Forelimb muscle (tissue), 1 donor: ENCODE measurements at regions not wholly inside any gene's neighbourhood (a gene's known extent, or its start where the extent isn't known, plus 50 kb on each side); places are given as distances from the start of the nearest gene placed in this dataset.

Source experiments
- DNase-seq: peaks from one replicate; pipeline ENCODE4 v3.0.0-alpha.2; 2013; ENCODE audit warnings: low read depth

- no peak for DNase-seq
Observed at GRCh38 chr6:87936065-87936464, 111.6 kb upstream of the SPACA1 start.

GRCh38 chr6:87935196-87935595, 112.4 kb upstream of the SPACA1 start:
- DNase-seq = no peak

DNA sequence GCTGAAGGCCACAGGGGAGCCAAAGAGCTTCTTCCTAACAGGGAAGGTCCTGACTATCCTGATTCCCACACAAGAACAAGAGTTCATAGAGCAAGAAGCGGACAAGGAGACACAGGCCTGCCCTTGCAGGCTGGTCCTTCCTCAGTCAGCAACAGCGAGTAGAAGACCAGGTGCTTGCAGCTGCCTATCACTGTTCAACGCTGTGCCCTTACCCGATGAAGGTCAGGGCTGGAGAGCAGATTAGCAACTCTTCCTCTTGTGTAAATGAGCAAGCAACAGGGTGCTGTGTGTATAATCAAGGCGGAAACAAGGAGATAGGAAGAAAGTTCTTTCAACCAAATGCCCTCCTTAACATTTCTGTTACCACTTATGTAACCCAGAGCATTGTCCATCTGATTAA, 115.3 kb upstream of the SPACA1 start:
- DNase-seq = no peak

- DNase-seq = peak; percentile 65
Observed at GRCh38 chr6:87929843-87930288, 117.8 kb upstream of the SPACA1 start.

- DNase-seq = no peak
Observed at GRCh38 chr6:87926687-87927086, 121.0 kb upstream of the SPACA1 start.

- DNase-seq = no peak
Observed at GRCh38 chr6:87926072-87926471, 121.6 kb upstream of the SPACA1 start.

GRCh38 chr6:87925373-87926060, 122.1 kb upstream of the SPACA1 start:
- no peak for DNase-seq

GRCh38 chr6:87923389-87924050, 124.1 kb upstream of the SPACA1 start:
- DNase-seq = no peak

DNA sequence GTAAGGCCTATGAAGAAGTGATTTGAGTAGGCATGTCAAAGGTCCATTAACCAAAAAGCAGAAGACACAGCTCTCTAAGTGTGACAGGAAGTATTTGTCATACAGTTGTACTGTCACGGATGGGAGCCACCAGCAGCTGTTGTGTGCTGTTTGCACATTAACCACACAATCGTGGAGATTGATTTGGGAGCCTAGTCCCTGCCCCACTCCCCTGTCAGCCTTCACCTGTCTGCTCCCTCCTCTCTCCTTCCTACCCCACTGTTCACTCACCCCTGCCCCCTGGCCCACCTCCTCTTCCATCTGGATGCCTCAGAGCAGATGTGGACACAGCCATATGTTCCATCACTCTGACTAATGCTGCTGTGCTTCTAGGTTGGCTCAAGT, 124.7 kb upstream of the SPACA1 start:
- no peak for DNase-seq

GRCh38 chr6:87922196-87922946, 125.3 kb upstream of the SPACA1 start:
- DNase-seq = no peak

GRCh38 chr6:87921034-87921433, 126.6 kb upstream of the SPACA1 start:
- no peak for DNase-seq

DNA sequence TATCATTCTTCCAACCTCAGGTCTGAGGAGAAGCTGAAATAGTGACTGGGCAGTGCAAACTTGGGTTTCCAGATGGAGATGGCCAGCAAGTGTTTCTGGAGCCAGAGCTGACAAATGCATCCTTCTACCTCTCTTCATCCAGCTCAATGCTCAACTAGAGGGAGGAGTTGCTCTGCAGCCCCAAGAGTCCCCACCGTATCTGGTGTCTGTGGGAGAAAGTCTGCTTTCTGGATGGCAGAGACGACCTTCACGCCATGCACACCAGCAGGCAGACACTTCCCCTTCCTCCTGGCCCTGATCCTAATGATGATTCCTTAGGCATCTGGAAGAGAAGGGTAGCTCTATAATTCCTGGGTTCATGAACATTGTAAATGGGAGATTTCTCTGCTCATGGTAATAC, 127.4 kb upstream of the SPACA1 start:
- DNase-seq = no peak

- DNase-seq = no peak
Observed at GRCh38 chr6:87919416-87919815, 128.2 kb upstream of the SPACA1 start.

- DNase-seq = no peak
Observed at GRCh38 chr6:87919001-87919400, 128.6 kb upstream of the SPACA1 start.

DNA sequence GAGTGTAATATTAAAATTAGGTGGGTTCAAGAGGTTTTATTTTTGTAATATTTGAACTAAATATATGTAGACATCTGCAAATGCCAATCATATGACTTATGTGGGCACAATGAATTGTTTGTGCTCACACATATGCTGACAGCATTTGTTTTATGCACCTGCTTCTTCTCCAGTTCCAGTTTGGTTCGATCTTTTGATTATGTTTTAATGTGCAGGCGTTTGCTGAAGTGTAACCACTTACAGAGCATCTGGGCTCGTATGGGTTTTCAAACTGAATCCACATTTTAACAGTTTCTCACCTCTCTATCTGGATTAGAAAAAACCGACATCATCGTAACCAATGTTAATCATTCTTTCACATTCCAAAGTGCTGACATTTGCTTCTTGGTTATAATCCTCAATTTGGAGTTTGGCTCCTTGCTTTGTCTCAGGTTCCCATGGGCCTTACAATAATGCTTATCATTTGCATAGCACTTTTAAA, 129.1 kb upstream of the SPACA1 start:
- DNase-seq = no peak

GRCh38 chr6:87917886-87918285, 129.8 kb upstream of the SPACA1 start:
- no peak for DNase-seq

- DNase-seq = no peak
Observed at GRCh38 chr6:87916446-87916845, 131.2 kb upstream of the SPACA1 start.

DNA sequence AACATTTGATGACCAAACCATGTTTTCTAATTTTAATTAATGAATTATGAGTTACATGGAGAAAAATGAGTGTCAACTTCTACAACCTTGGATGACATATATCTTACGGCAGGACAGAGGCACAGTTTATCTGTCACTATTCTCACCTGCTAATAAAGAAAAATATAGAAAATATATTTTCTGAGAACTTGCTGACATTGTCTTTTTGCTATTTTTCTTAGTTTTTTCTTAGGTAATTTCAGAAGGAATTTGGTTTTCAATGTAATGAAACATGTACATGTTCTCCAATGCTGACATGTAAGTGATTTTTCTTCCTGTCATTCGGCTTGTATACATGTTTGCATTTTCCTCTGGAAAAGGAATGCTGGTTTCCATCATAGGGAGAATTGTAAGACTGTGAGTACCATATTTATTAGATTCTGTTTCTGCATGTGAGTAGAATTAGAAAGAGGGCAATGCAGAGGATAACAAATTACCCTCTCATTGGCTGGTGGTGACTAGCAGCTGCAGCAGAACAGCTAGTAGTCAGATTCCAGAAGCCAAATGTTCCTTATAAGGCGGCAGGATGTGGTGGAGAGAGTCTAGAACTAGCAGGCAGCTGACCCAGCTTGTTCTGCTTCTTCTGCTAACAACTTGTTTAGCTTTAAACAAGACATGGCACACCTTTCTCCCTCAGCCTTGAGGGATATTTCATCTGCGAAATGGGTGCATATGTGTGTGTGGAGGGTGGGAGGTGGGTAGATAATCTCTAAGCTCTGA, 132.8 kb upstream of the SPACA1 start:
- DNase-seq = no peak

DNA sequence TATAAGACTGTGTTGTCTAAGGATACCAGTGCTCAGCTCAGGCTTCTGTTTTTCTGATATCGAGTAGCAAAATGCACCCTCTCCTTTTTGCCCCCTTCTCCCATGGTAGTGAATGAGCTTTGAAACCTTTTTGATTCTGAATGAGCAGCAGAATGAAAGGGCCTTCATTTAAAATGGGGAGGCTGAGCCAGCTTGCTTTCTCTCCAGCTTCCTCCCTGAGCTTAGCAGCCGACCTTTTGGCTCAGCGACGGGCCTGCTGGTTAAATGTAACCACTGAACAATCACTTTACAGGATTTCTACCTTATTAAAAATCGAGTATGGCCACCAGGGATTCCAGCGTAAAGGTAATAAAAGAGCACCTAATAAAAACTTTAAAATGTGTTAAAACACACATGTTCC, 133.7 kb upstream of the SPACA1 start:
- no peak for DNase-seq

- no peak for DNase-seq
Observed at GRCh38 chr6:87912102-87912501, 135.5 kb upstream of the SPACA1 start.

DNA sequence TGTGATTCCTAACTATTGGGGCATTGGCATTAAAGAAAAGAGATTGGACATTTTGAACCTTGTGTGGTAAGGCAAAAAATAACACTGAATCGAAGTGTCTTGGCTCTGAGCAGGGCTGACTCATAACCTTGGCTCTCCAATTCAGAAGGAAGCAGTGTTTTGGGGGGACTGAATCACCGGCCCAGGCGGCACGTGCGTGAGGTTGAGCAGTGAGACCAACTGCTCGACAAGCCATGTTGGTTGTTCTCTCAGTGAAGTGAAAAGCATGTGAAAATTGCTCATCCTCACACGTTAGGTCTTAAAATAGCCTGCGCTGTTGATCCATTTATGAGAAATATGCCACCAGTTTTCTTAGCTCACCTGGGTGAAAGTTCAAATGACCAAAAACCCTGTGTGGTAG, 137.8 kb upstream of the SPACA1 start:
- DNase-seq = no peak
